GM12874 (cell line): ENCODE measurements at regions not wholly inside any gene's neighbourhood (a gene's known extent, or its start where the extent isn't known, plus 50 kb on each side); places are given as distances from the start of the nearest gene placed in this dataset.

Experiments
- CTCF ChIP-seq: IDR thresholded peaks from 2 replicates; pipeline ENCODE4 v1.5.1; 2011; ENCODE audit warnings: low read depth, mild to moderate bottlenecking, control low read depth, low read length, moderate library complexity; ENCODE audit not compliant: insufficient read depth

GRCh38 chr5:110017854-110018253 is 328.1 kb downstream of the MAN2A1 start:
- TF ChIP-seq CTCF: no peak

- no peak for TF ChIP-seq CTCF
These were observed 328.8 kb downstream of the MAN2A1 start for GRCh38 chr5:110018509-110018908.

GRCh38 chr5:110019119-110019518 is 329.4 kb downstream of the MAN2A1 start:
- no peak for TF ChIP-seq CTCF

- TF ChIP-seq CTCF: no peak
These were observed 330.1 kb downstream of the MAN2A1 start for GRCh38 chr5:110019780-110020179.

GRCh38 chr5:110021251-110021650 is 331.5 kb downstream of the MAN2A1 start:
- TF ChIP-seq CTCF: no peak

GRCh38 chr5:110025160-110025559 is 335.4 kb downstream of the MAN2A1 start:
- no peak for TF ChIP-seq CTCF

GRCh38 chr5:110027527-110028322 is 338.0 kb downstream of the MAN2A1 start:
- no peak for TF ChIP-seq CTCF
